Activated naive CD4-positive, alpha-beta T cell treated with anti-CD3 and anti-CD28 coated beads, Interleukin-2, amount 50 U/mL, for 24 hours (primary cell): ENCODE measurements at regions not wholly inside any gene's neighbourhood (a gene's known extent, or its start where the extent isn't known, plus 50 kb on each side); places are given as distances from the start of the nearest gene placed in this dataset.
"Not testable (repeated sequence)": the region's sequence is repeated elsewhere in the genome, so short reads cannot be mapped to it uniquely, and the experiment has no call there.

Experiments used
- H3K27ac Mint-ChIP-seq: one replicate; pipeline ENCODE4 v1.8.0; 2021; ENCODE audit warnings: mild to moderate bottlenecking, mixed read lengths
- H3K27me3 Mint-ChIP-seq: one replicate; pipeline ENCODE4 v1.8.0; 2021; ENCODE audit warnings: mixed read lengths
- H3K36me3 Mint-ChIP-seq: one replicate; pipeline ENCODE4 v1.8.0; 2021; ENCODE audit warnings: mixed read lengths
- H3K4me1 Mint-ChIP-seq: one replicate; pipeline ENCODE4 v1.8.0; 2021; ENCODE audit warnings: mixed read lengths
- H3K4me3 Mint-ChIP-seq: one replicate; pipeline ENCODE4 v1.8.0; 2021; ENCODE audit warnings: mild to moderate bottlenecking, mixed read lengths
- H3K9me3 Mint-ChIP-seq: one replicate; pipeline ENCODE4 v1.8.0; 2021; ENCODE audit warnings: mixed read lengths

DNA sequence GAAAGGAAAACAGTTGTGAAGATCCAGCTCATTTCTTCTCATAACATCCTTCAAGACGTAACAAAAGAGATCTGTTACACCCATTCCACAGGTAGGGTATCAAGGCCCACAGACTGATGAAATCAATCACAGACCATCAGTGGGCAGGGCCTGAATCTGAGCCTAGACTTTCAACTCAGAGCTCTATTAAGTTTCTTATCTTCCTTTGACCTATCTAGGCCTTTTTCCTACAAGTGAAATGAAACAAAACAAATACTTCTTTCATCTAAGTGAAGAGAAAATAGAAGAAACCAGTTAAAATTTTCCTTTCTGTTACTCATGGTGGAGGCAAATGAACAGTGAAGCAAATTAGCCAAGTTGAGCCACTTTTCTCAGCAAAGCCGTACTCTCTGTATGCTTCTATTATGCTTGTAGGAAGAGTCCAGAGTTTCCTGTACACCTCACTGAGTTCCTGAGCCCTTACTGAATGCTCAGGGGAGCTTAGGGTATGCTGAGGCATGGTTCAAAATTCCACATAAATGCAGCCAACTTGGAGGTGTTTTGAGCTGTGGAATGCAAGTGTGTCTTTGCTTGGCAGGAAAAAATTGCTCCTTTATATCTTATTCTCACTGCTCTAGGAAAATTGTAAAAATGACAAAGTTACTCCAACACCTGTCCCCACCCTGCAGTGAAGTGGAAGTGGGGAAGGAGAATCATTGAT, 91.9 kb downstream of the FEM1C start:
- Mint-ChIP-seq H3K27ac (no peak overlapping the region), H3K4me3 (no peak overlapping the region), H3K36me3 (no peaks in the 10 kb centered on the region), H3K4me1 (no peaks in the 10 kb centered on the region), H3K9me3 (no peaks in the 10 kb centered on the region), H3K27me3 (peaks cover 1% of the 10 kb centered on the region)

DNA sequence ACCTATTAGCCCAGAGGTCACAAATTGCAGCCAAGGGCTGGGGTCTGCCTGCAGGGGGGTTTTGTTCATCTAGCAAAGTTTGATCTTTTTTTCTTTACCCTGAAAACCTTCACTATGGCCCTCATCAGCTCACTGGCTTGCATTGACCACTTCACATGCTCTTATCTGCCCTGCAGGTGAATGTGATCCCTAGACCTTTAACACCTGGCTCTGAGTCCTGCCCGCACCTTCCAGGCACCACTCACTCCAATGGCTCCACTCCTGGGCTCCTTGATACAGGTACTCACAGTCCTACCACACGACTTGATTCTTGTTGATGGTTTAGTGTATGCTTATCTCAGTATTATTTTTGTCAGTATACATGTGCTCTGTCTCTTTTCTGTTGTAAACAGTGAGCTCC, 92.5 kb downstream of the FEM1C start:
- Mint-ChIP-seq H3K4me1 (no peaks in the 10 kb centered on the region), H3K27me3 (peaks cover 1% of the 10 kb centered on the region), H3K36me3 (no peaks in the 10 kb centered on the region), H3K9me3 (peaks cover under 1% of the 10 kb centered on the region), H3K4me3 (no peak overlapping the region), H3K27ac (no peak overlapping the region)

DNA sequence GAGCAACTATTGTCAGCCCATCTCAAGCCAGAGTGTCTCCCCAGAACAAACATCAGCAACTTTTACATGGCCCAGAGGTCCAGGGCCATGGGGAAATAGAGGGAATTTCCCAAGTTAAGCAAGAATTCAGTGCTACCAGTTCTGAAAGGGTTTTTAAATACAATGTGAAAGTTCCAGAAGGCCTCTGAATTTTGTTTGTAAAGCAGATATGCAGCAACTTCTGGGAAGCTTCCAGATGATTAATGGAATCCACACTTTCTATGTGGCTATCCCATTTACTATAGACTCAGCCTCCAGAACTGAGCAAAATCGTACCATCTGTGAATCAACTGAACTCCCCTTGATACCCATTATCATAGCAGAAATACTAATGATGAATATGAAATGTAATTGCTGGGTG, 93.8 kb downstream of the FEM1C start:
- Mint-ChIP-seq H3K4me1 (no peaks in the 10 kb centered on the region), H3K27ac (no peak overlapping the region), H3K36me3 (no peaks in the 10 kb centered on the region), H3K4me3 (no peak overlapping the region), H3K9me3 (peaks cover 5% of the 10 kb centered on the region), H3K27me3 (peaks cover 3% of the 10 kb centered on the region)

DNA sequence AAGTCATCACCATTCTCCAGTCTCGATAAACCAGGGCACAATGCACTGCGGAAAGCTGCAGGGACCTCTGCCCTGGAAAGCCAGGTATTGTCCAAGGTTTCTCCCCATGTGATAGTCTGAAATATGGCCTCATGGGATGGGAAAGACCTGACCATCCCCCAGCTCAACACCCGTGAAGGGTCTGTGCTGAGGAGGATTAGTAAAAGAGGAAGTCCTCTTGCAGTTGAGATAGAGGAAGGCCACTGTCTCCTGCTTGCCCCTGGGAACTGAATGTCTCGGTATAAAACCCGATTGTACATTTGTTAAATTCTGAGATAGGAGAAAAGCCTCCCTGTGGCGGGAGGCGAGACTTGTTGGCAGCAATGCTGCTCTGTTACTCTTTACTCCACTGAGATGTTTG, 95.9 kb downstream of the FEM1C start:
- H3K4me1 Mint-ChIP-seq, H3K27ac Mint-ChIP-seq, H3K27me3 Mint-ChIP-seq, H3K36me3 Mint-ChIP-seq, H3K9me3 Mint-ChIP-seq, H3K4me3 Mint-ChIP-seq: not testable (repeated sequence)

DNA sequence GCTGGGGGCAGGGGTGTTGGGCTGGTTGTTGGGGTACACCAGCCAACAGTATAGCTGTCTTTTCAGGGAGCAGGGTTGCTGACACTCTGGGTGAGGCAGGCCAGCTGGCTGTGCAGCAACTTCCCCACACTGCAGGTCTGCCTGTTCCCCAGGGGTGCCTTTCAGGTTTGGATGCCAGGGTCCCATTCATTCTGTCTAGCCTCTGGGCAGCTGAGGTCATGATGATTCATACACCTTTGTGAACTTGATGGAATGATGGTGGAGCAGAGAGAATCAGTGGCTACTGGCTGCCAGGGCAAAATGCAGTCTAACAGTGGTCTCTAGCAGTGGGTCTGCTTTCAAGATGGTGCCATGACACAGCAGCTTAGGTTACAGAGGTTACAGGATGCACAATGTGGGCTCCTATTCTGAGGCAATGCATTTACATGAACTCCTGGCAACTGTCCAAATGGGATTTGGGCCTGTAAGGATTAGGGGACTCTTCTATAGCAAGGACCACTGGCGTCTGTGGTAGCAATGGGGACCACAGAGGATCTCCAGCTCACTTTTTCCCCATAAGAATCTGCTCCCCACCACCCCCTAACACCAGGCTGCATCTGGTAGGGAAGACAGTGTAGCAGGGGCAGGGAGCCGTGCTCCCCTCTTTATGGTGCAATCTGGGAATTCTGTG, 103.7 kb downstream of the FEM1C start:
- Mint-ChIP-seq H3K9me3 (peaks cover 19% of the 10 kb centered on the region), H3K36me3 (peaks cover 3% of the 10 kb centered on the region), H3K27ac (no peak overlapping the region), H3K4me1 (no peaks in the 10 kb centered on the region), H3K4me3 (no peak overlapping the region), H3K27me3 (peaks cover 17% of the 10 kb centered on the region)

DNA sequence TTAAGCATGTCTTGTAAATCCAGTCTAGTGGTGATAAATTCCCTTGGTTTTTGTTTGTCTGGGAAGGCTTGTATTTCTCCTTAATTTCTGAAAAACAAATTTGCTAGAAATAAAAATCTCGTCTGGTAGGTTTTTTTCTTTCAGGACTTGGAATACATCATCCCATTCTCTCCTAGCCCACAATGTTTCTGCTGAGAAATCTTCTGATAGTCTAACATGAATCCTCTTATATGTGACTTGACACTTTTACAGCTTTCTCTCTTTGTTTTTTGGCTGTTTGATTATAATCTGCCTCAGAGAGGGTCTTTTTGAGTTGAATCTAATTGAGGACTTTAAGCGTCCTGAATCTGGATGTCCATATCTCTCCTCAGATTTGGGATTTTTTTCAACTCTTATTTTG, 104.9 kb downstream of the FEM1C start:
- Mint-ChIP-seq H3K4me1 (no peaks in the 10 kb centered on the region), H3K36me3 (peaks cover 3% of the 10 kb centered on the region), H3K27ac (no peak overlapping the region), H3K4me3 (no peak overlapping the region), H3K9me3 (peaks cover 19% of the 10 kb centered on the region), H3K27me3 (peaks cover 17% of the 10 kb centered on the region)

DNA sequence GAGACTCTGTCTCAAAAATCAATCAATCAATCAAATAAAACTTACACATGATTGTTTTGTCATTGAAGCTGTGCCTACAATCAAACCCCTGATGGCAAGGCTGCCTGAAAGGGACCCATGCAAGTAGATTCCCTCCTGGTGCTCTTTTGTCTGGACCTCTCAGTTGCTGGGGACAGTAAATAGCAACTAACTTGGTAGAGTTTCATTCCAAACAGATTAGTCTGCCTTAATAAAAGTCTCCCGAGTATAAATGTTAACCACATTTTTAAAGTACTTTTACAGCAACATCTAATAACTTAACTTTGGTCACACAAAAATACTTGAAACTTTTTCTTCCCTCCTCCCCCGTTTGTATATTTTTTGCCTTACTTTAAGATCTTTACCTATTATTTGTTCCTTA, 105.5 kb downstream of the FEM1C start:
- Mint-ChIP-seq H3K36me3 (peaks cover 3% of the 10 kb centered on the region), H3K27ac (no peak overlapping the region), H3K4me1 (no peaks in the 10 kb centered on the region), H3K4me3 (no peak overlapping the region), H3K9me3 (peaks cover 19% of the 10 kb centered on the region), H3K27me3 (peaks cover 17% of the 10 kb centered on the region)

DNA sequence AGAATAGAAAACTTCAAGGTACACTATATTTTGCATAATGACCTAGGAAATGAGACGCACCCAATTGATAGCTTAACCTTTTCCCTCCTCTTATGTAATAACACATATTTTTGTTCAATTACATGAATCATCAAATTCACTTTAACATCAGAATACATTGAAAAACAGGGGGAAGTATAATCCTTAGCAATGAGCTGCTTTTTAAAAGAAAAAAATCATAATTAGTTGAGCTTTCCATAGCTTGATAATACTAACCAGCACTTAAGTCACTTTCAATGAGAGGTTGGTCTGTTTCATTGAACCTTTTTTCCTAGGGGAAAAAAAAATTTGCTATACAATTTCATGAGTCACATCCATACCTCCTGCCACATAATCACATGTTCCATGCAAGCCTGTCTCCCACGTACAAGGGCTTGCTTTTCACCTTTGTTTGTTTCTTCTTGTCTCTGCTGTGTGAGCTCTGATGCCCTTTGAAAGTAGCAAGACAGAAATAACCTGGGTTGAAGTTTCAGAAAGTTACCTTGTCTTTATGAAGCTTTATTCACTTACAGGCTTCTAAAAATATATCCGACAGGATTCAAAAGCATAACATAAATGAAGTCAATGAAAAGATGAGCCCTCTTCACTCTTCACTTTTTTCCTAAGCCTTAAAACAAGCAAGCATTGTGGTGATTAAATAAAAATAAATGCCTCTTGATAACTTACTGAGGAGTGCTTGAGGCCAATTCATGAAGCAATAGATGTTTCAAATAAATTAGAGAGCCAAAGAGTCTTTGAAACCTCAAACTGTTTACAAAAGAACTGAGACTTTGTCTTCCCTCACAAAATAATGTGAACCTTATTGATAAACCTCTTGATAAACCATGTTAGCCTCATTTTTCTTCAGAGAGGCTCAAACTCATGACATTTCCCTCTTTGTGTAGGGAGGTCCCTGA, 108.5 kb downstream of the FEM1C start:
- Mint-ChIP-seq H3K36me3 (no peaks in the 10 kb centered on the region), H3K4me1 (no peaks in the 10 kb centered on the region), H3K27me3 (peaks cover 4% of the 10 kb centered on the region), H3K4me3 (no peak overlapping the region), H3K9me3 (peaks cover 13% of the 10 kb centered on the region), H3K27ac (no peak overlapping the region)

DNA sequence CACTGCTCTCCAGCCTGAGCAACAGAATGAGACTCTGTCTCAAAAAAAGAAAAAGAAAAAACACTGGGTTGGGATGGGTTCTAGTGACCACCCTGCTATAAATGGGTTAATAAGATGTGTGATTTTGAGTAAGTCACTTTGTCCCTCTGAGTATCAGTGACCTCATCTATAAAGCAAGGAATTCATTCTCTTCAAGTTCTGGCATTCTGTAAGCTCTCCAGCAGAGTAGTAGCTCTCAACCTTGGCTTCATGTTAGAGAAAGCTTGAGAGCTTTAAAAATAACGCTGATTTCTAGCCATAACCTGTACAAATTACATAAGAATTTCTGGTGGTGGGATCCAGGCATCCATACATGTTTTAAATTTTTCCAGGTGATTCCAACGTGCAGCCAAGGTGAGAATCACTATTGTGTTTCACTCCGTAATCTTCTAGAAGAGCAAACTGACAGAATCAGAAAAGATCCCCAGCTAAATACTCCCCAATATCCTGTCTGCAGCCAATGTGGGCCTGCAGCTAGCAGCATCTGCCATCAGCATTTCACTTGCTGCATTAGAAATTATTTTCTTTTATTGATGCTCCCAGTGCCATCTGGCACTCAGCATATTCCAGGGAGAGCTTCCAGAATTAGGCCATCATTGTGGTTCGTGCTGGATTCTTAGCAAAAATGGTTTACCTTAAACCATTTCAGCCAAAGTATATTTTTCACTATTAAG, 109.4 kb downstream of the FEM1C start:
- H3K36me3 Mint-ChIP-seq = no peaks in the 10 kb centered on the region
- peaks cover 10% of the 10 kb centered on the region for H3K9me3 Mint-ChIP-seq
- H3K27ac Mint-ChIP-seq = no peak overlapping the region
- no peak overlapping the region for H3K4me3 Mint-ChIP-seq
- H3K27me3 Mint-ChIP-seq = peaks cover 4% of the 10 kb centered on the region
- H3K4me1 Mint-ChIP-seq = no peaks in the 10 kb centered on the region

DNA sequence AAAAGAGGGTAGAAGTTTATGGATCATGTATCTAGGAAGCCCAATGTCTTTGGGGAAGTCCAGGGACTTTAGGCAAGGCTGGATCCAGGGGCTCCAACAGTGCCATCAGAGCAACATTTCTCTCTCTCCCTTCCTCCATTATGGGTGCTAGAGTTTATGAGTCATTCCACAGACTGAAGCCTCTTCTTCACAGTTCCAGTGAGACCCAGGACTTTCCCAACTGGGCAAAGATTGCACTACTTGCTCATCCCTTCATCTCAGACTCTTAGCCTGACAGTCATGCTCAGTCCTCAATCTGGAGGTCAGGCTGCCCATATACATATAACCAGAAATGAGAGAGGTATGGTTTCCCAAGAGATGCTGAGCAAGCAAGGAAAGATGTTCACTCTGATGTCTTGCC, 110.7 kb downstream of the FEM1C start:
- no peaks in the 10 kb centered on the region for H3K9me3 Mint-ChIP-seq
- H3K4me1 Mint-ChIP-seq = no peaks in the 10 kb centered on the region
- H3K4me3 Mint-ChIP-seq = no peak overlapping the region
- no peaks in the 10 kb centered on the region for H3K36me3 Mint-ChIP-seq
- no peak overlapping the region for H3K27ac Mint-ChIP-seq
- H3K27me3 Mint-ChIP-seq = peaks cover 2% of the 10 kb centered on the region

DNA sequence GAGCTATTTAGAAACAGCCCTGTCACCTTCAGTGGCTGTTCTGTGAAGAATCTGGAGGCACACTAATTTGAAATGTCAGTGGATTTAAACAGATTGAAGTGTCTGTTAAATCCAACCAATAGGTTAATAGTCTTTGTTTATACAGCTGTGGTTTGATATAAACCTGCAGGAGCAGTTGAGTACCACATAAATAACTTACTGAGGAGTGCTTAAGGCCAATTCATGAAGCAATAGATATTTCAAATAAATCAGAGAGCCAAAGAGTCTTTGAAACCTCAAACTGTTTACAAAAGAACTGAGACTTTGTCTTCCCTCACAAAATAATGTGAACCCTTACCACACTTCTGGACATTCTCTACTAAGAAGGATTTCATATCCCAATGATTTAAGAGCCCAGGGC, 111.9 kb downstream of the FEM1C start:
- no peak overlapping the region for H3K4me3 Mint-ChIP-seq
- no peaks in the 10 kb centered on the region for H3K9me3 Mint-ChIP-seq
- no peaks in the 10 kb centered on the region for H3K36me3 Mint-ChIP-seq
- peaks cover 2% of the 10 kb centered on the region for H3K27me3 Mint-ChIP-seq
- no peak overlapping the region for H3K27ac Mint-ChIP-seq
- H3K4me1 Mint-ChIP-seq = no peaks in the 10 kb centered on the region

DNA sequence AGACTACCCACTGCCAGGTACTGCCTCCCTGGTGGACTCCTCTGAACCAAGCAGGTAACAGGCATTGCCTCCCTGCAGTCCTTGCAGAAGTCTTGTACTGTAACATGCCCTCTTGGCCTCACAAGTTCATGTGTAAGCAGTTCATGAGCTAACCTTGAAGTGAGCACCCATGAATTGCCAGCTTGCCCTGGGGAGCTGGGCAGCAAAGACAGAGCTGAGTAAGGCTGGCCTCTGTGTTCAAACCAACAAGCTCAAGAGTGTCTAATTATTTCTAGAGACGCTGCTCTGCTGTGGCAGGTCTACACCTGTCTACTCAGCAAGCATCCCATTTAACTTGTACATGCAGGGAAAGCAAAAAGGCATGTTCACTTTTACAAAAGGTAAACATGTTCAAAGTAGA, 113.5 kb downstream of the FEM1C start:
- H3K36me3 Mint-ChIP-seq = no peaks in the 10 kb centered on the region
- H3K27me3 Mint-ChIP-seq = peaks cover 2% of the 10 kb centered on the region
- H3K4me3 Mint-ChIP-seq = no peak overlapping the region
- no peak overlapping the region for H3K27ac Mint-ChIP-seq
- no peaks in the 10 kb centered on the region for H3K4me1 Mint-ChIP-seq
- no peaks in the 10 kb centered on the region for H3K9me3 Mint-ChIP-seq

DNA sequence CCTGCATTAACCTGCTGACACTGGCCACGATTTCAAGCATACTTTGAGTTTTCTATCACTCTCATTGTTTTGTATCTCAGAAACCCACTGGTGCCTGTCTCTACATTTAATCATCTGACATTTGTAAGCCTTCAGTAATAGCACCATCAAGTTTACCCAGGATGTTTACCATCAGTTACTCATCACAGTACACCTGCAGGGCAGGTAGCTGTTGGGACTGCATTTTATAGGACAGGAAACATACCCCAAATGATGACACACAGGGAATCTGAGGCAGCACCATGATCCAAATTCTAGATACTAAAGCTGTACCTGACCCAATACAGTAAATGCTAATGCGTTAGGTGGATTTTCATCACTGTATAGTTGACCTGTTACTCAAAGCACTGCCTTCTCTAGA, 114.2 kb downstream of the FEM1C start:
- H3K9me3 Mint-ChIP-seq = no peaks in the 10 kb centered on the region
- H3K27me3 Mint-ChIP-seq = peaks cover 2% of the 10 kb centered on the region
- no peak overlapping the region for H3K27ac Mint-ChIP-seq
- no peaks in the 10 kb centered on the region for H3K4me1 Mint-ChIP-seq
- no peaks in the 10 kb centered on the region for H3K36me3 Mint-ChIP-seq
- no peak overlapping the region for H3K4me3 Mint-ChIP-seq

DNA sequence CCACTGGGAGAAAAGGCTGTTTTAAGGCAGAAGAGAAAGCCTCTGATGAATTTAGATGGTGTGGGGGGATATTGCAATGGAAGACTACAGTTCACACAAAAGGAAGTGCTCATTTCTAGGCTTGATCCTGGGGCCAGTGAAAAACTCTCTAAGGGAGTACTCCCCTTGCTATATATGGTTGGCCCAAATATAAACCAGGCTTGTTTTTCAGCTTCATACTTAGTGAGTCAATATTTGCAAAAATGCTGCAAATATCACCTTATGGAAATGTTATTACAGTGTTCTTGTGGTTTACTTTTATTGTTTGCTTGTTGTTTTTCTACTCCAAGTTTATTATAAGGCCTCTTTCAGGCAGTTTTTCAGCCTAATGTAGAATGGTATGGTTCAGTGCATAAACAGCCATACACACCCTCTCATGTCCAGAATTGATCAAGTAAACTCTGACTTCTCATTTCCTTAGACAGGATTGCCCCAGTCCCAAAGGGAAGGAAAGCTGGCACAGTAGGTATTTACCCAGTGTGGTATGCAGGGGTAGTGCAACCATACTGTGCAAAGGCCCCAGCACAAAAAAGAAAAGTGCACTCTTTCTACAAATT, 115.1 kb downstream of the FEM1C start:
- Mint-ChIP-seq H3K4me1 (no peaks in the 10 kb centered on the region), H3K27ac (no peak overlapping the region), H3K4me3 (no peak overlapping the region), H3K9me3 (no peaks in the 10 kb centered on the region), H3K36me3 (no peaks in the 10 kb centered on the region), H3K27me3 (peaks cover 4% of the 10 kb centered on the region)

DNA sequence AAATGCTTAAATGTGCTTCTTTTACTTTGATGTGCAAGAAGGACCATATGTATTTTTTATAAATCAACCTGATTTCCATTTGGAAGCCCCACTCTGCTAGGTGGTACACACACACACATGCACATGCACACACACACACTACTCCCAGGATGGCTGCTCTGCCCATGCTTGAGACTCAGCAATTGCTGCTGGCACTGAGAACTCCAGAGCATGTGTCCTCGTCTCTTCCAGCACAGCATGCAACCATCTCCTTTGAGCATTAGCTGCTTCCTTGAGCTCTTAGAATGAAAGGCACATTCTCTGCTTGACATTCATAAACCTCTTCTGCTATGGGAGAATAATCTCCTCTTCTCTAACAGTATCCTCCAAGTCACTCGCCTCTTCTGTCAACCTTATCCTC, 115.9 kb downstream of the FEM1C start:
- H3K4me3 Mint-ChIP-seq = no peak overlapping the region
- no peaks in the 10 kb centered on the region for H3K4me1 Mint-ChIP-seq
- peaks cover 5% of the 10 kb centered on the region for H3K27me3 Mint-ChIP-seq
- H3K27ac Mint-ChIP-seq = no peak overlapping the region
- no peaks in the 10 kb centered on the region for H3K9me3 Mint-ChIP-seq
- no peaks in the 10 kb centered on the region for H3K36me3 Mint-ChIP-seq
